ENCODE measurements at regions not wholly inside any gene's neighbourhood (a gene's known extent, or its start where the extent isn't known, plus 50 kb on each side); places are given as distances from the start of the nearest gene placed in this dataset.

- H2AFZ ChIP-seq (ENCODE audit: low read length), result no peak overlapping the region
- no peaks in the 10 kb centered on the region for H3K27me3 ChIP-seq (ENCODE audit: insufficient read depth, low read length, poor library complexity, severe bottlenecking)
- H3K36me3 ChIP-seq (ENCODE audit: insufficient read depth, low read length), result no peaks in the 10 kb centered on the region
- peaks cover 15% of the 10 kb centered on the region for H3K4me1 ChIP-seq (ENCODE audit: insufficient read depth, low read length, poor library complexity, severe bottlenecking)
- no peaks in the 10 kb centered on the region for H4K20me1 ChIP-seq (ENCODE audit: insufficient read depth, low read length, poor library complexity, severe bottlenecking)
- no peak overlapping the region for H3K4me2 ChIP-seq (ENCODE audit: low read depth, low read length, poor library complexity, severe bottlenecking)
- TF ChIP-seq, protein P1, sequence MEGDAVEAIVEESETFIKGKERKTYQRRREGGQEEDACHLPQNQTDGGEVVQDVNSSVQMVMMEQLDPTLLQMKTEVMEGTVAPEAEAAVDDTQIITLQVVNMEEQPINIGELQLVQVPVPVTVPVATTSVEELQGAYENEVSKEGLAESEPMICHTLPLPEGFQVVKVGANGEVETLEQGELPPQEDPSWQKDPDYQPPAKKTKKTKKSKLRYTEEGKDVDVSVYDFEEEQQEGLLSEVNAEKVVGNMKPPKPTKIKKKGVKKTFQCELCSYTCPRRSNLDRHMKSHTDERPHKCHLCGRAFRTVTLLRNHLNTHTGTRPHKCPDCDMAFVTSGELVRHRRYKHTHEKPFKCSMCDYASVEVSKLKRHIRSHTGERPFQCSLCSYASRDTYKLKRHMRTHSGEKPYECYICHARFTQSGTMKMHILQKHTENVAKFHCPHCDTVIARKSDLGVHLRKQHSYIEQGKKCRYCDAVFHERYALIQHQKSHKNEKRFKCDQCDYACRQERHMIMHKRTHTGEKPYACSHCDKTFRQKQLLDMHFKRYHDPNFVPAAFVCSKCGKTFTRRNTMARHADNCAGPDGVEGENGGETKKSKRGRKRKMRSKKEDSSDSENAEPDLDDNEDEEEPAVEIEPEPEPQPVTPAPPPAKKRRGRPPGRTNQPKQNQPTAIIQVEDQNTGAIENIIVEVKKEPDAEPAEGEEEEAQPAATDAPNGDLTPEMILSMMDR (conservative IDR thresholded peaks at IDR 0.05; ENCODE audit: low read length), result no peak
- TF ChIP-seq EZH2phosphoT487 (IDR thresholded peaks at IDR 0.05; ENCODE audit: borderline replicate concordance), result no peak
- no peaks in the 10 kb centered on the region for H3K9me2 ChIP-seq (replicated peaks; ENCODE audit: low read depth, low read length)
- H3F3A ChIP-seq (ENCODE audit: low read depth), result no peaks in the 10 kb centered on the region
- H3K9ac ChIP-seq (ENCODE audit: low read depth, low read length, poor library complexity, severe bottlenecking), result no peak overlapping the region
- H3K4me3 ChIP-seq (ENCODE audit: low read length, poor library complexity, severe bottlenecking), result no peak overlapping the region
- H3K9me3 ChIP-seq (ENCODE audit: insufficient read depth, low read depth, low read length), result no peaks in the 10 kb centered on the region
- no peaks in the 10 kb centered on the region for H3K79me2 ChIP-seq (ENCODE audit: insufficient read depth, low read length)
Measured at GRCh38 chr13:78197231-78197630, 278.6 kb upstream of the EDNRB start.

GRCh38 chr13:78194904-78195639 lies 276.4 kb upstream of the EDNRB start:
- Histone ChIP-seq H3K9ac (ENCODE audit: low read depth, low read length, poor library complexity, severe bottlenecking) (no peak overlapping the region), H3K79me2 (ENCODE audit: insufficient read depth, low read length) (no peaks in the 10 kb centered on the region), H3K4me1 (ENCODE audit: insufficient read depth, low read length, poor library complexity, severe bottlenecking) (peaks cover 12% of the 10 kb centered on the region), H3K36me3 (ENCODE audit: insufficient read depth, low read length) (no peaks in the 10 kb centered on the region), H3K4me3 (ENCODE audit: low read length, poor library complexity, severe bottlenecking) (no peak overlapping the region), H3K4me2 (ENCODE audit: low read depth, low read length, poor library complexity, severe bottlenecking) (no peak overlapping the region), H3F3A (ENCODE audit: low read depth) (no peaks in the 10 kb centered on the region), H2AFZ (ENCODE audit: low read length) (peak overlapping the region; percentile 37; the same call in 1 of the 2 replicates), H3K27me3 (ENCODE audit: insufficient read depth, low read length, poor library complexity, severe bottlenecking) (no peaks in the 10 kb centered on the region), H3K9me2 (replicated peaks; ENCODE audit: low read depth, low read length) (no peaks in the 10 kb centered on the region), H3K9me3 (ENCODE audit: insufficient read depth, low read depth, low read length) (no peaks in the 10 kb centered on the region), H4K20me1 (ENCODE audit: insufficient read depth, low read length, poor library complexity, severe bottlenecking) (no peaks in the 10 kb centered on the region)
- TF ChIP-seq, protein P1 (conservative IDR thresholded peaks at IDR 0.05; ENCODE audit: low read length), result no peak
- TF ChIP-seq EZH2phosphoT487 (IDR thresholded peaks at IDR 0.05; ENCODE audit: borderline replicate concordance), result no peak

GRCh38 chr13:78193846-78194245 lies 275.2 kb upstream of the EDNRB start:
- Histone ChIP-seq H3K9me2 (replicated peaks; ENCODE audit: low read depth, low read length) (no peaks in the 10 kb centered on the region), H3K27me3 (ENCODE audit: insufficient read depth, low read length, poor library complexity, severe bottlenecking) (no peaks in the 10 kb centered on the region), H3K4me1 (ENCODE audit: insufficient read depth, low read length, poor library complexity, severe bottlenecking) (peaks cover 12% of the 10 kb centered on the region), H3K9me3 (ENCODE audit: insufficient read depth, low read depth, low read length) (no peaks in the 10 kb centered on the region), H3K4me2 (ENCODE audit: low read depth, low read length, poor library complexity, severe bottlenecking) (no peak overlapping the region), H3K4me3 (ENCODE audit: low read length, poor library complexity, severe bottlenecking) (no peak overlapping the region), H2AFZ (ENCODE audit: low read length) (no peak overlapping the region), H3K79me2 (ENCODE audit: insufficient read depth, low read length) (no peaks in the 10 kb centered on the region), H3F3A (ENCODE audit: low read depth) (no peaks in the 10 kb centered on the region), H3K9ac (ENCODE audit: low read depth, low read length, poor library complexity, severe bottlenecking) (no peak overlapping the region), H3K36me3 (ENCODE audit: insufficient read depth, low read length) (no peaks in the 10 kb centered on the region), H4K20me1 (ENCODE audit: insufficient read depth, low read length, poor library complexity, severe bottlenecking) (no peaks in the 10 kb centered on the region)
- TF ChIP-seq, protein P1 (conservative IDR thresholded peaks at IDR 0.05; ENCODE audit: low read length), result no peak
- no peak for TF ChIP-seq EZH2phosphoT487 (IDR thresholded peaks at IDR 0.05; ENCODE audit: borderline replicate concordance)

All from Loucy (cell line).